HG02678 (cell line): ENCODE measurements at regions not wholly inside any gene's neighbourhood (a gene's known extent, or its start where the extent isn't known, plus 50 kb on each side); places are given as distances from the start of the nearest gene placed in this dataset.
"Not testable (repeated sequence)": the region's sequence is repeated elsewhere in the genome, so short reads cannot be mapped to it uniquely, and the experiment has no call there.

Source experiments
- ATAC-seq: cut with Tn5 transposase; IDR thresholded peaks from one replicate; pipeline ENCODE4 v1.9.1; 2021; ENCODE audit warnings: mild to moderate bottlenecking, moderate library complexity; ENCODE audit not compliant: unreplicated experiment

DNA sequence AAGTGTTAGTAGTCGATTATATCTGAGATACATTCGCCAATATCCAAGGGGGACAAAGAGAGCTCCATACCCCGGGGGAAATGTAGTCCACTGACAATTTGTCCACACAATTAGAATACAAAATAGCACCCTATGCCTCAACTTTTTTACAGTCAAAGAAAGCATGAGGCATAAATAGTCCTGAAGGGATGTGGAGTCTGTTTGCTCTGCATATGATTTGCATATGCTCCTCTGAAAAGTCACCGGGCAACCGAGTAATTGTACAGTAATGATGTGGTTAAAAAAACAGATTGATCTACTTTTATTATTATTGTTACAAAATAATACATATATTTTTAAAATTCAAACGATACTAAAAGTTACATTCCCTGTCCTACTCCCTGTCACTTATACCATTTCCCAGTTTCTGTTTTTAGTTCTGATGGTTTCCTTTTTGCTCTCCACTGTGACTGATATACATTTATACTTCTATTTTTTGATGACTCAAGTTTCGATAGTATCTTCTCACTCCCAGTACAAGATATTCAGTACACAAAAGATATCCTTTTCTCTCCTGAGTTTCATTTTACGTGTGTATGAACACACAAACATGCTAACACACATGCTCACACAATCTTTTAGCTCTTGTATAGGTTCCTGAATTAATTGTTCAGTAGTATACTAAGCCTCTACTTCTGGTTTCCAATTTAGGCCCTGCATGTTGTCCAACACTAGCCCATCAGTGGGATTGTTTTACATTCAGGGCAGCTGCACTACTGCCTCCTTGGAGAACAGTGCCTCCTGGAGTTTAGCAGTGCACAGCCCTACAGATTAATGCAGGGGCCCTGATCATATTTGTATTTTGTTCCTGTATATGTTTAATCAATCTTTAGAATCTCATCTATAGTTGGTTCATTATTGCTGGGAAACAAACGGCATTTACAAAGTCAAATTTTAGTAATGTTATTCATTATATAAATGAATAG, 130.9 kb downstream of the TES start:
- no peak for ATAC-seq

DNA sequence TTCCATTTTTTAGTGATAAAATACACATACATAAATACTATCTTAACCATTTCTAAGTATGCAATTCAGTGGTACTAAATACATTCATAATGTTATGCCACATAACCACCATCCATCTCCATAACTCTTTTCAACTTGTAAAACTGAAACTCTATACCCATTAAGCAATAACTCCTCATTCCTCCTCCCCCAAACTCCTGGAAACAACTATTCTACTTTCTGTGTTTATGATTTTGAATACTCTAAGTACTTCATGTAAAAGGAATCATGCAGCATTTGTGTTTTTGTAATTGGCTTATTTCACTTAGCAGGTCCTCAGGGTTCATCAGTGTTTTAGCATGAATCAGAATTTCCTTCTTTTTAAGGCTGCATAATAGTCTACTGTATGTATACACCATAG, 131.8 kb downstream of the TES start:
- ATAC-seq, result no peak

GRCh38 chr7:116347151-116347832, 137.0 kb downstream of the TES start:
- ATAC-seq, result no peak

GRCh38 chr7:116348346-116348745, 138.0 kb downstream of the TES start:
- ATAC-seq, result no peak

- no peak for ATAC-seq
Observed at GRCh38 chr7:116351966-116352365, 141.6 kb downstream of the TES start.

DNA sequence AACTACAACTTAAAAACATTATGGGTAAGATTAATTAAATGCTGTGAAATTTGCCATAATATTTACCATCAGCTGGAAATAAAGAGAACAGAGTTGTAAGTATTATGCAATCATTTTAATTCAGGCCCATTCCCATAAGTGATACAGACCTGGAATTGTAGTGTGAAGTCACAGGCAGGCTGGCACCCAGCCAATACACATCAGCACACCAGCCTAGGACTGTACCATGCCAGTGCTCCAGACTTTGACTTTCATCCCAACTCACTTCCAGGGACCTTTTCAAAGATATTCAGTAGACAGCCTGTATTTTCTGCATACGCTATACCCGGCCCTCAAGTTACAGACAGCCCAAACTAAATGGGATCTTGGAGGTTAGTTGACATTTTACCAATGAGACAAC, 143.3 kb downstream of the TES start:
- no peak for ATAC-seq

- ATAC-seq, result no peak
Observed at GRCh38 chr7:116354171-116354545, 143.8 kb downstream of the TES start.

DNA sequence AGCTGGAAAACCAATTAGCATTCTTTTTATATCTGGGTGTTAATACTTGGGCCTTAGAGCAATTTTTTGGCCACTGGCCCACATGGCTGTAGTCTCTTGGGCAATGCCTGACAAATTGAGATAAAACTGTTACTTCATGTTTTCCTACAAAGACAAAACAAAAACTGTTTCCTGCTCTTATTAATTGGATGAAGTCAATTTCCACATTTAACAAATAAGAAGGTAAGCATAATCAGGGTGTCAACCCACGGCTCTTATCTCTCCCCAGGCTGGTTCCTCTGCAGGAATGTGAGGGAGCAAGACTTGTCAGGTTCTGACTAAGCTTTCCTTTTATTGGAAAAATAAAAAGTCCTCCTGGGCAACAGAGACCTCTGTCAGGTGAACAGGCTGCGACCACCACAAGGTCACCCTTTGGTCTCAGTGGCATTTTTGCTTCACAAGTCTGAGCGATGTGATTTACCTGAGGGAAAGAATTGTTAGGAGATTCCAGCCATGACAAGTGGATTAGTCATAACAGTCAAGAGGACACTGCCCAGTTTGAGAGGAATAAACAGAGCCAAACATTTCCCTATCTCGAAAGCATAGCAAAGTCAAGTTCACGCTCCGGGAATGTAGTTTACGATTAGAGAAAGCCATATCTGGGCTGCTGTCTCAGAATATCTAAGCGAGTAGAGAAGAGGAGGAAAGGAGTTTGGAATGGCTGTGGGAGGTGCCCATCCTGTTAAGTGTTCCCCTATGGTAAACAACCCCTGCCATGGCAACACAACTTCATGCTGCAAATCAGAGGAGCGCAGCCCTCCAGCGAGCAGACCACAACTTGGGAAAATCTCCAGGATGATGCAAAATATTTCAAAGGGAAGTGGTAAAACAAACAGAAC, 144.4 kb downstream of the TES start:
- ATAC-seq, result no peak

DNA sequence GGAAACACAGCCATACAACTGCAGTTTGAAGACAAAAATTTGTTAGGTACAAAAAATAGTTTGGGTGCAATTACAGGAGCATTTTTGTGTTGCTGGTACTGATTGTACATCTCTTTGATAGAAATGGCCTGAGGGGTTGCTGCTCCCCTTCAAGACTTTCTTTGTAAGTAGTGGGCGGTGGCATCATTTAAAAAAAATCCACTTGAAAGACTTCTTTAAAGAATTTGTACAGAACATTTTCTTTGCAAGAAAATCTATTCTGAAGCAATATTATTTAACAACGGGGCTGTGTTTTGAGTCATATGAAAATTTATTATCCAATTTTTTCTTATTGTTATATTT, 144.1 kb upstream of the CAV2 start:
- no peak for ATAC-seq

DNA sequence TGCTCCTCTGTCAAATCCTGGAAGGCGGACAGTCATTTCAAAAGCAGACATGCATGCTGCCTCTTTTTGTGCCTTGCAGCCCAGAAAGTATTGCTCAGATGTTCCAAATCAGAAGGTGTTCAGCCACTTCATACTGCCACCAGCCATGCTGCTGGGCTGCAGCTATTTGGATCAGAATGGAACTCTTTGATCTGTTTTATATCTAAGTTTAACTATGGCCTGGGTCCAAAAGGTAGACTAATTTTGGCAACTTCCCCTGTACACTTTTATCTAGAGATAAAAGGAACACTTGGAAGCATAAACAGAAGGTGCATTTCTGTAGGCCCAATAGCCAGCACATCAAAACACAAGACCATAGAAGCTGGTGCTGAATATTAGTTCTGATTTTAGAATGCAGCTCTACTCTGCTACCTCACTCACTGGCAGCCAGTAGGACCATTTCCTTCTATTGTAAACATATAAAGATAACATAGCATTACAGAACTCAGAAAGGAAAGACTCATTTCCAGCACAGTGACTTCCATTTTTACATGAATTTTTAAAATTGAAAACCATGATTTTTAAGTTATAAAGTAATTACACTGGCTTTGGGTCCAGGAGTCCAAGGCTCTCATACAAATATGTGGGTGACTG, 143.1 kb upstream of the CAV2 start:
- ATAC-seq, result no peak

DNA sequence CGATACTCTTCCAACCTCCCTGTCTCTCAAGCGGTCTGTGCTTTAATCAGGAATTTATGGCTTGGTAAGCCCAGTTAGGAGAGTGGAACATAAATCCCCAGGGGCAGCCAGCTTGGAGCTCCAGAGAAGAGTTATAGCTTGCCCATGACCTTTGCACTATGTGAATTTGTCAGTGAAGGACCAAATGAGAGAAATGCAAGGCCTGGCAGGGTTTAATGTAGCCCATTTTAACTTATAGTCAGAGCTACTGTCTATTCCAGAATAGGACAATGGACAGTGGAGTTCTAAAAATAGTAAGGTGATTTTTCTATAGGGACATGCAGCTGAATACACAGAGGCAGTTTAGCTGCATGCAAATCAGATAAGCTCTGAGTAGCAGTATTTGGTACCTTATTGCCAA, 142.6 kb upstream of the CAV2 start:
- ATAC-seq, result no peak

DNA sequence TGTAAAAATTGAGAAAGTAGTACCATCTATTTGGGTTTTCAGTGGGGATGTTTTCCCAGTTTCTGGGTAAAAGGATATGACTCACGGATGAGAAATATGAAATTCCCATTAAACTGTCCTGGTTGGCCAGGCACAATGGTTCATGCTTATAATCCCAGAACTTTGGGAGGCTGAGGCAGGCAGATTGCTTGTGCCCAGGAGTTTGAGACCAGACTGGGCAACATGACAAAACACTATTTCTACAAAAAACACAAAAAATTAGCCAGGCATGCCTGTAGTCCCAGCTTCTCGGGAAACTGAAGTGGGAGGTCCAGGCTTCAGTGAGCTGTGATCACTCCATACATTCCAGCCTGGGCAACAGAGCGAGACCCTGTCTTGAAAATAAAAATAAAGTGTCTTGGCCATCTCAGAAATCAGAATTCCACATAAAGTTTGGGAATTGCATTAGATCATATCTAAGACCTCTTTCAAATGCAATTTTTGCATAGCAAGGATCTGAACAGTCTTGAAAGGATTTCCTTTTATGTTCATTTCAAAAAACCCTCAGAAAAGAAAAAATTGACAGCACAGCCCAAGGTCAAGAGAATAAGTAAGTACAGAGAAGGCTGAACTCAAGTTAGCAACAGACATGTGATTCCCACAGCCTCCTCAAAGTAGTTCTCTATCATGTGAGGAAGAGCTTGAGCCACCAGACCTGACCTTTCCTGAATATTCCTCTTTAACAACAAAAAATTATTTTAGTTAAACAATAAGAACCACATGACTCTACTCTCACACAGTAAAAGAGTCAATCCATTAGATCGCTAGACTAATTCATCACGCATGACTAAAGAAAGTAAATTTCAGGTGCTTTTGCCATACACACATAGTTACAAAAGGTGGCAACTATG, 141.5 kb upstream of the CAV2 start:
- ATAC-seq, result no peak

DNA sequence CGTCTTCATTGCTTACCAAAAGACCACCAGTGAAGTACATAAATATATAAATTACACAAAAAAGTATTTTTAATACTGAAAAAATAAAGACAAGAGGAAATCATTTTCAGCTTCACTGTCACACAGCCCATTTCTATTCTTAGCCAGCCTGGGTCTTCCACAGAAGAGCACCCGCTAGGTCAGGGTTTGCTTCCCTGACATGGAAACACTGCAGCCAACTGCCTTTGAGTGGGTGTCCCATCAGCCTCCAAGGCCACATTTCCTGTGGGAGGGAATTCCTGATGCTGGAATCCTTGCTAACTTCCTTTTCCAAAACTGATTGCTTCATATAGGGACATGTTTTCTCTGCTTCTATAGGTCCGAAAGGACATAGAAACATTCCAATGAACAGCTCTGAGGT, 137.8 kb upstream of the CAV2 start:
- ATAC-seq, result no peak

- no peak for ATAC-seq
Observed at GRCh38 chr7:116363637-116364432, 135.7 kb upstream of the CAV2 start.

- ATAC-seq, result no peak
Observed at GRCh38 chr7:116364469-116364868, 135.1 kb upstream of the CAV2 start.

DNA sequence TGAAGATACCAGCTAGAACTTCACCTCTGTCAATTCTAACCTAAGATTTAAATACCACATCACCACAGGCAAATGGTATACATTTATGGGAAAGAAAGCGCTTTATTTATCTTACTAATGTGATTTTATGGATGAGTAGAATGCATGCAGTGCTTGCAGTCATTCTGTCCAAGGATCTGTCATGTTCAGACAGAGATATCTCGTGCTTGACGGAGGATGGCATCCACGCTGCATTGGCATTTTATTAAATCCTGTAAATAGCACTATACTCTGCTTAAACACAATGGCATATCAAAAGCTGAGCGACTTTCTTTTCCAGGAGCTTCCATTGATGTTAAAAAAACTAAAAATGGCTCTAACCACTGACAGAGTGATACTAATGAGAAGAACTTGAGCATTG, 133.7 kb upstream of the CAV2 start:
- no peak for ATAC-seq

GRCh38 chr7:116367171-116367813, 132.2 kb upstream of the CAV2 start:
- no peak for ATAC-seq

GRCh38 chr7:116368965-116369364, 130.6 kb upstream of the CAV2 start:
- ATAC-seq, result no peak

DNA sequence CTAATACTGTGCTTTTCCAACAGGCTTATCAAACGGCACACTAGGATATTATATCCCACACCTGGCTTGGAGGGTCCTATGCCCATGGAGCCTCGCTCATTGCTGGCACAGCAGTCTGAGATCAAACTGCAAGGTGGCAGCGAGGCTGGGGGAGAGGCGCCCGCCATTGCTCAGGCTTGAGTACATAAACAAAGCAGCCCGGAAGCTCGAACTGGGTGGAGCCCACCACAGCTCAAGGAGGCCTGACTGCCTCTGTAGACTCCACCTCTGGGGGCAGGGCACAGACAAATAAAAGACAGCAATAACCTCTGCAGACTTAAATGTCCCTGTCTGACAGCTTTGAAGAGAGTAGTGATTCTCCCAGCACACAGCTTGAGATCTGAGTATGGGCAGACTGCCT, 128.0 kb upstream of the CAV2 start:
- not testable (repeated sequence) for ATAC-seq
